GM11168 (cell line): ENCODE measurements at regions not wholly inside any gene's neighbourhood (a gene's known extent, or its start where the extent isn't known, plus 50 kb on each side); places are given as distances from the start of the nearest gene placed in this dataset.
"Not testable (repeated sequence)": the region's sequence is repeated elsewhere in the genome, so short reads cannot be mapped to it uniquely, and the experiment has no call there.

Source experiments
- in situ Hi-C: fragments of 300-500 bp; cut with MboI; formaldehyde crosslinking; loops from one replicate; pipeline ENCODE4 v1.12.0; 2022; ENCODE audit warnings: low sequenced_read_pairs; ENCODE audit not compliant: unreplicated experiment

GRCh38 chr14:37711356-37711830, 116.0 kb downstream of the TTC6 start:
- in situ Hi-C loops: no loop called here

GRCh38 chr14:37711831-37712475, 116.5 kb downstream of the TTC6 start:
- in situ Hi-C loops: no loop called here

- in situ Hi-C loops: not testable (repeated sequence)
These were observed 117.0 kb downstream of the TTC6 start for GRCh38 chr14:37712476-37712860.

GRCh38 chr14:37712976-37713431, 117.6 kb downstream of the TTC6 start:
- in situ Hi-C loops: no loop called here

- in situ Hi-C loops: no loop called here
These were observed 124.7 kb downstream of the TTC6 start for GRCh38 chr14:37720131-37720530.

- in situ Hi-C loops: no loop called here
These were observed 126.7 kb downstream of the TTC6 start for GRCh38 chr14:37721976-37722659.

- in situ Hi-C loops: no loop called here
These were observed 128.1 kb downstream of the TTC6 start for GRCh38 chr14:37723515-37723914.

- in situ Hi-C loops: no loop called here
These were observed 131.3 kb downstream of the TTC6 start for GRCh38 chr14:37726708-37727107.

GRCh38 chr14:37729218-37729617, 133.8 kb downstream of the TTC6 start:
- in situ Hi-C loops: no loop called here

GRCh38 chr14:37731094-37731493, 135.7 kb downstream of the TTC6 start:
- in situ Hi-C loops: no loop called here

GRCh38 chr14:37745657-37746056, 150.2 kb downstream of the TTC6 start:
- in situ Hi-C loops: no loop called here

- in situ Hi-C loops: no loop called here
These were observed 150.9 kb downstream of the TTC6 start for GRCh38 chr14:37746140-37746832.

- in situ Hi-C loops: no loop called here
These were observed 158.0 kb downstream of the TTC6 start for GRCh38 chr14:37753459-37753858.

GRCh38 chr14:37760275-37760674, 164.8 kb downstream of the TTC6 start:
- in situ Hi-C loops: not testable (repeated sequence)

- in situ Hi-C loops: no loop called here
These were observed 167.8 kb downstream of the TTC6 start for GRCh38 chr14:37763266-37763665.

- in situ Hi-C loops: not testable (repeated sequence)
These were observed 176.9 kb downstream of the TTC6 start for GRCh38 chr14:37772283-37772682.

- in situ Hi-C loops: no loop called here
These were observed 181.5 kb downstream of the TTC6 start for GRCh38 chr14:37776791-37777499.

GRCh38 chr14:37778135-37778943, 182.9 kb downstream of the TTC6 start:
- in situ Hi-C loops: no loop called here

- in situ Hi-C loops: no loop called here
These were observed 184.1 kb downstream of the TTC6 start for GRCh38 chr14:37779480-37779879.

- in situ Hi-C loops: not testable (repeated sequence)
These were observed 185.3 kb downstream of the TTC6 start for GRCh38 chr14:37780731-37781130.
